ENCODE measurements at regions not wholly inside any gene's neighbourhood (a gene's known extent, or its start where the extent isn't known, plus 50 kb on each side); places are given as distances from the start of the nearest gene placed in this dataset.

DNA sequence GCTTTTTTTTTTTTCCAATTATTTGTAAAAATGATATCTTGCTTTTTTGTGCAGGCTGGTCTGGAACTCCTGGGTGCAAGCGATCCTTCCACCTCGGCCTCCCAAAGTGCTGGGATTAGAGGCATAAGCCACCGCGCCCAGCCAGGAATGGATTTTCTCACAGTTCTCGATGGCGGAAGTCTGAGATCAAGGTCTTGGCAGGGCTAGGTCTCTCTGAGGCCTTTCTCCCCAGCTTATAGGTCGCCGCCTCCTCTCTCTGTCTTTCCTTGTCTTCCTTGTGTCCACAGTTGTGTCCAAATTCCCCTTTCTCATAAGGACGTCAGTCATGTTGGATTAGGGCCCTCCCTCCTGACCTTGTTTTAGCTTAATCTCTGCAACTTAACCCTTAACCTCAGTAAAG, 200.5 kb downstream of the UQCRFS1 start:
- H3K36me3 ChIP-seq (ENCODE audit: insufficient read depth, low read length), result no peaks in the 10 kb centered on the region
- H3K9ac ChIP-seq (ENCODE audit: low read depth, low read length), result no peak overlapping the region
- H3K27ac ChIP-seq (ENCODE audit: low read depth, low read length), result no peak overlapping the region
- peaks cover 4% of the 10 kb centered on the region; the same call in 1 of the 2 replicates for H3K4me1 ChIP-seq (ENCODE audit: insufficient read depth, low read length)
- H3K4me3 ChIP-seq (ENCODE audit: low read length), result no peak overlapping the region
- WGBS, result 82% methylated on average over 9 of the region's 9 CpGs
- peaks cover 8% of the 10 kb centered on the region; the same call in 1 of the 2 replicates for H3K27me3 ChIP-seq (ENCODE audit: insufficient read depth, low read length)
- H3K9me3 ChIP-seq (ENCODE audit: insufficient read depth, low read depth, low read length), result no peaks in the 10 kb centered on the region

- H3K36me3 ChIP-seq (ENCODE audit: insufficient read depth, low read length), result no peaks in the 10 kb centered on the region
- no peak overlapping the region for H3K9ac ChIP-seq (ENCODE audit: low read depth, low read length)
- no peaks in the 10 kb centered on the region for H3K27me3 ChIP-seq (ENCODE audit: insufficient read depth, low read length)
- WGBS, result 87% methylated on average over 8 of the region's 8 CpGs
- no peak overlapping the region for H3K27ac ChIP-seq (ENCODE audit: low read depth, low read length)
- H3K4me3 ChIP-seq (ENCODE audit: low read length), result no peak overlapping the region
- H3K4me1 ChIP-seq (ENCODE audit: insufficient read depth, low read length), result peaks cover 4% of the 10 kb centered on the region; the same call in 1 of the 2 replicates
- no peaks in the 10 kb centered on the region for H3K9me3 ChIP-seq (ENCODE audit: insufficient read depth, low read depth, low read length)
Measured at GRCh38 chr19:29010276-29010675, 202.7 kb downstream of the UQCRFS1 start.

GRCh38 chr19:29006057-29006735, 206.8 kb downstream of the UQCRFS1 start:
- Histone ChIP-seq H3K9me3 (ENCODE audit: insufficient read depth, low read depth, low read length) (no peaks in the 10 kb centered on the region), H3K27ac (ENCODE audit: low read depth, low read length) (no peak overlapping the region), H3K4me1 (ENCODE audit: insufficient read depth, low read length) (peaks cover 18% of the 10 kb centered on the region), H3K9ac (ENCODE audit: low read depth, low read length) (no peak overlapping the region), H3K36me3 (ENCODE audit: insufficient read depth, low read length) (no peaks in the 10 kb centered on the region), H3K4me3 (ENCODE audit: low read length) (no peak overlapping the region), H3K27me3 (ENCODE audit: insufficient read depth, low read length) (no peaks in the 10 kb centered on the region)
- WGBS, result 97% methylated on average over 8 of the region's 8 CpGs

- no peaks in the 10 kb centered on the region for H3K36me3 ChIP-seq (ENCODE audit: insufficient read depth, low read length)
- no peak overlapping the region for H3K9ac ChIP-seq (ENCODE audit: low read depth, low read length)
- H3K27ac ChIP-seq (ENCODE audit: low read depth, low read length), result no peak overlapping the region
- H3K4me1 ChIP-seq (ENCODE audit: insufficient read depth, low read length), result peaks cover 19% of the 10 kb centered on the region
- no peaks in the 10 kb centered on the region for H3K9me3 ChIP-seq (ENCODE audit: insufficient read depth, low read depth, low read length)
- WGBS, result 94% methylated on average over 7 of the region's 7 CpGs
- no peak overlapping the region for H3K4me3 ChIP-seq (ENCODE audit: low read length)
- no peaks in the 10 kb centered on the region for H3K27me3 ChIP-seq (ENCODE audit: insufficient read depth, low read length)
Measured at GRCh38 chr19:29004796-29005195, 208.2 kb downstream of the UQCRFS1 start.

DNA sequence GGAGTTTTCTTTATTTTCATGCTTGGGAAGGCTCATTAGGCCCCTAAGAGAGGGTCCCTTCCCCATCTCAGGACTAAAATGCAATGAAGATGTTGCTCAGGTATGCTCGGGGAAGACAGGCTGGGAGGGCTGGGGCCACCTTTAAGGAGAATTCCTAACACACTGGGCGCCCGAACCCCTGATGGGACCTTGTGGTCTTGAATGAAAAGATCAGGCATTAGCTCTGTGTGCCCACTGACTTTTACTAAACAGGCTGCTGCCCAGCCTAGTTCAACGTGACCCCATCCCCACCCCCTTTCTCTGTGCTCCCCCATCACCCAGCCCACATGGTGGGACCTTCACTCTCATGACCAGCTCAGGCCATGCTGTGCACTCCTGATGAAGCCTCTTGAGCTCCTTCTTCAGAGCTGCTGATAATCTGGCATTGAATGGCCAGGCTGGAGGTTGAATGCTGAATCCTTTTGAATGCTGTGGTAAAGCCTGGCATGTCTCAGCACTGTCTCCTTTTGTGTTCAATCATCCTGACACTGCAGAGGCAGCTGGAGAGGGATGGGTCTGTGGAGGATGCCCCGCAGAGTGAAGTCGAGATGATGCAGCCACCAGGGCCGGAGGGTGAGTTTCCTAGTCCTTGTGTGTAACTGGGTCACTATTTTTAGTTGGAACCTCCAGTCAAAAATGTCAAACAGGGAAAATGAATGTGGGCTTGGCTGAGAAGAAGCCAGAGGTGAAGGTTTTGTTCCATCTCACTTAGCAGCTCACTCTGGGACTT, 209.1 kb downstream of the UQCRFS1 start:
- whole genome bisulfite sequencing, result 77% methylated on average over 7 of the region's 7 CpGs

DNA sequence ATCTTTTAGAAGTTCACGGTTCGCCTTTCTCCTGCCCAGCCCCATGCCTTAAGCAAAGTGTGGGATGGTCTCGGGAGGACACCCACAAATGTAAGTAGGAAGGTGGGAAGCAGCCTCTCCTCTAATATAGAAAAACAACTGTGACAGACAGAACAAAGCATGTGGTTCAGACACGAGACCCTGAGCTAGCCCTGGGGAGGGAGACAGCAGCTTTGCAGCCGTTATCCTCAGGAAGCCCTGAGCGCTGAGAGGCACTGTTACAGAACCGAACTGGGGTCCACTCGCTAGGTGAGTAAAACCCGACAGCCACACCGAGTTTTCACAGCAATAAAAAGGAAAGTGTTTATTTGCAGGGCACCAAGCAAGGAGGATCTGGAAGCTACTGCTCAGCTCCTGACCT, 210.6 kb downstream of the UQCRFS1 start:
- 83% methylated on average over 10 of the region's 10 CpGs for WGBS
- Histone ChIP-seq H3K9ac (ENCODE audit: low read depth, low read length) (no peak overlapping the region), H3K4me1 (ENCODE audit: insufficient read depth, low read length) (peaks cover 19% of the 10 kb centered on the region)

More for the DNA sequence above, 209.1 kb downstream of the UQCRFS1 start:
- H3K36me3 ChIP-seq (ENCODE audit: insufficient read depth, low read length), result no peaks in the 10 kb centered on the region
- no peak overlapping the region for H3K27ac ChIP-seq (ENCODE audit: low read depth, low read length)
- no peaks in the 10 kb centered on the region for H3K27me3 ChIP-seq (ENCODE audit: insufficient read depth, low read length)
- H3K9me3 ChIP-seq (ENCODE audit: insufficient read depth, low read depth, low read length), result no peaks in the 10 kb centered on the region
- no peak overlapping the region for H3K9ac ChIP-seq (ENCODE audit: low read depth, low read length)
- peaks cover 19% of the 10 kb centered on the region for H3K4me1 ChIP-seq (ENCODE audit: insufficient read depth, low read length)
- no peak overlapping the region for H3K4me3 ChIP-seq (ENCODE audit: low read length)

GRCh38 chr19:29001597-29002245, 211.2 kb downstream of the UQCRFS1 start:
- WGBS, result 71% methylated on average over 12 of the region's 12 CpGs
- no peak overlapping the region for H3K9ac ChIP-seq (ENCODE audit: low read depth, low read length)
- H3K27me3 ChIP-seq (ENCODE audit: insufficient read depth, low read length), result no peaks in the 10 kb centered on the region
- H3K36me3 ChIP-seq (ENCODE audit: insufficient read depth, low read length), result no peaks in the 10 kb centered on the region
- no peak overlapping the region for H3K27ac ChIP-seq (ENCODE audit: low read depth, low read length)
- H3K4me3 ChIP-seq (ENCODE audit: low read length), result no peak overlapping the region
- H3K9me3 ChIP-seq (ENCODE audit: insufficient read depth, low read depth, low read length), result peaks cover 19% of the 10 kb centered on the region
- peaks cover 19% of the 10 kb centered on the region for H3K4me1 ChIP-seq (ENCODE audit: insufficient read depth, low read length)

More for the DNA sequence above, 210.6 kb downstream of the UQCRFS1 start:
- no peak overlapping the region for H3K27ac ChIP-seq (ENCODE audit: low read depth, low read length)
- no peak overlapping the region for H3K4me3 ChIP-seq (ENCODE audit: low read length)
- no peaks in the 10 kb centered on the region for H3K36me3 ChIP-seq (ENCODE audit: insufficient read depth, low read length)
- no peaks in the 10 kb centered on the region for H3K27me3 ChIP-seq (ENCODE audit: insufficient read depth, low read length)
- peaks cover 13% of the 10 kb centered on the region for H3K9me3 ChIP-seq (ENCODE audit: insufficient read depth, low read depth, low read length)

- Histone ChIP-seq H3K4me3 (ENCODE audit: low read length) (no peak overlapping the region), H3K9ac (ENCODE audit: low read depth, low read length) (no peak overlapping the region), H3K27ac (ENCODE audit: low read depth, low read length) (no peak overlapping the region), H3K36me3 (ENCODE audit: insufficient read depth, low read length) (no peaks in the 10 kb centered on the region), H3K27me3 (ENCODE audit: insufficient read depth, low read length) (no peaks in the 10 kb centered on the region), H3K9me3 (ENCODE audit: insufficient read depth, low read depth, low read length) (peaks cover 20% of the 10 kb centered on the region), H3K4me1 (ENCODE audit: insufficient read depth, low read length) (peaks cover 19% of the 10 kb centered on the region)
- 77% methylated on average over 6 of the region's 7 CpGs for WGBS
Measured at GRCh38 chr19:29001141-29001581, 211.8 kb downstream of the UQCRFS1 start.

DNA sequence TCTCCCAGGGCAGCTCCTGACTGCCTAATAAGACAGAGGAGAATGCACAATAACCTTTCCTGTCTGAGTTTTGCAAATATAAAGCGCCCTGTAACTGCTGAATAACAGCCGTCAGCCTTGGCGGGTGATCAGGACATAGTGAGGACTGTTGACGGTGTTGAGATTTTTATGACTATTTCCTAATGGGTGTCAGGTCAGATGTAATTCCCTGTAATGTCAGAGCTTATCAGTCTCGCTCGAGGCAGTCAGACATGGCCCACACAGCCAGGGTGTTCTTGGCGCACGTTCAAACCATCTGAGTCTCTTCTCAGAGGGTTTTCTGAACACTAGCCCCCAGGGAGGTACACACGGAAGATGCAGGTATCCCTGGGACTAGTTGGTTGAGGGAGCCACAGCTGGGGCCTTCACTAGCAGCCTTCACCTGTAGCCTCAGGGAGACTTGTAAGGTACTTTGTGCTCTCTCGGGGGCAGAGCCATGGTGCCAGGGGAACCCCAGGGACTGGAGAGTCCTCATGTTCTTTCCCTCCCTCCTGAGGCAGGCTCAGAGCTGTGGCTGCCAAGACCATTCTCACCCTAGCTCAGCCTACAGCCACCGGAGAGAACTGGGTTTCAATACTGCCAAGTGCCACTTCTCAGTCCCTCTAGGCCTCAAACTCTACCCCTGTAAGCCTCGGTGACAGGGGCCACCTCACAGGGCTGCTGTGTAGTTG, 213.1 kb downstream of the UQCRFS1 start:
- Histone ChIP-seq H3K9me3 (ENCODE audit: insufficient read depth, low read depth, low read length) (peaks cover 25% of the 10 kb centered on the region), H3K9ac (ENCODE audit: low read depth, low read length) (no peak overlapping the region), H3K4me1 (ENCODE audit: insufficient read depth, low read length) (peaks cover 19% of the 10 kb centered on the region), H3K4me3 (ENCODE audit: low read length) (no peak overlapping the region), H3K36me3 (ENCODE audit: insufficient read depth, low read length) (no peaks in the 10 kb centered on the region), H3K27me3 (ENCODE audit: insufficient read depth, low read length) (no peaks in the 10 kb centered on the region), H3K27ac (ENCODE audit: low read depth, low read length) (no peak overlapping the region)
- WGBS, result 96% methylated on average over 12 of the region's 12 CpGs

- Histone ChIP-seq H3K36me3 (ENCODE audit: insufficient read depth, low read length) (no peaks in the 10 kb centered on the region), H3K9ac (ENCODE audit: low read depth, low read length) (no peak overlapping the region), H3K27me3 (ENCODE audit: insufficient read depth, low read length) (no peaks in the 10 kb centered on the region), H3K4me3 (ENCODE audit: low read length) (no peak overlapping the region), H3K27ac (ENCODE audit: low read depth, low read length) (no peak overlapping the region), H3K9me3 (ENCODE audit: insufficient read depth, low read depth, low read length) (peaks cover 34% of the 10 kb centered on the region), H3K4me1 (ENCODE audit: insufficient read depth, low read length) (peaks cover 17% of the 10 kb centered on the region)
- 92% methylated on average over 6 of the region's 6 CpGs for WGBS
Measured at GRCh38 chr19:28998974-28999373, 214.0 kb downstream of the UQCRFS1 start.
